Fibroblast of lung (primary cell): ENCODE measurements at regions not wholly inside any gene's neighbourhood (a gene's known extent, or its start where the extent isn't known, plus 50 kb on each side); places are given as distances from the start of the nearest gene placed in this dataset.

Source experiments
- EZH2 ChIP-seq: IDR thresholded peaks from 2 replicates; pipeline ENCODE4 v1.5.1; 2012; ENCODE audit warnings: low read length, control low read depth, mild to moderate bottlenecking; ENCODE audit errors: missing control alignments
- TF ChIP-seq, protein P1 (sequence below), 2 donors: IDR thresholded peaks in 1 of 2; conservative IDR thresholded peaks in 1 of 2; 1 replicate in 1 of 2; 2 replicates in 1 of 2; pipeline ENCODE4 v1.5.1; 2011 to 2012; ENCODE audit warnings: low read length in 2 of 2, control low read depth in 1 of 2, inconsistent platforms in 1 of 2, low read depth in 1 of 2, mild to moderate bottlenecking in 1 of 2

DNA sequence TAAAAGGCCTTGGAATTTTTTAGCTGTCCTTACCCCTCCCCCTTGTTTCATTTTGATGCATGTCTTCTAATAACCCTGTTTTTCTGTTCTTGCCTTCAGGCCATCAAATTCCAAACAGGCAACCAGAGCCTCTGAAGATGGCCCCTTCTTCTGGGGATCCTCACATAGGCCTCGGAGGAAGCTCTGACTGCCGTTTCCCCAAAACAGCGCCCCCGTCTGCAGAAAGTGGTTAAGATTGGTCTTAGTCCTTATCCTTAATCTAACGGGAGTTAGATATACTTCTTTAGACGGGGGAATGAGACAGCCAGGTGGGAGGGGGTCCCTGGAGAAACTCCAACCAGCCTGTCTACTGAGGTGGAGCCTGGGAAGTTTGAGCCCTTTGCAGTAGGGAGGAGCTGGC, 226.3 kb upstream of the ZNF608 start:
- TF ChIP-seq, protein P1, sequence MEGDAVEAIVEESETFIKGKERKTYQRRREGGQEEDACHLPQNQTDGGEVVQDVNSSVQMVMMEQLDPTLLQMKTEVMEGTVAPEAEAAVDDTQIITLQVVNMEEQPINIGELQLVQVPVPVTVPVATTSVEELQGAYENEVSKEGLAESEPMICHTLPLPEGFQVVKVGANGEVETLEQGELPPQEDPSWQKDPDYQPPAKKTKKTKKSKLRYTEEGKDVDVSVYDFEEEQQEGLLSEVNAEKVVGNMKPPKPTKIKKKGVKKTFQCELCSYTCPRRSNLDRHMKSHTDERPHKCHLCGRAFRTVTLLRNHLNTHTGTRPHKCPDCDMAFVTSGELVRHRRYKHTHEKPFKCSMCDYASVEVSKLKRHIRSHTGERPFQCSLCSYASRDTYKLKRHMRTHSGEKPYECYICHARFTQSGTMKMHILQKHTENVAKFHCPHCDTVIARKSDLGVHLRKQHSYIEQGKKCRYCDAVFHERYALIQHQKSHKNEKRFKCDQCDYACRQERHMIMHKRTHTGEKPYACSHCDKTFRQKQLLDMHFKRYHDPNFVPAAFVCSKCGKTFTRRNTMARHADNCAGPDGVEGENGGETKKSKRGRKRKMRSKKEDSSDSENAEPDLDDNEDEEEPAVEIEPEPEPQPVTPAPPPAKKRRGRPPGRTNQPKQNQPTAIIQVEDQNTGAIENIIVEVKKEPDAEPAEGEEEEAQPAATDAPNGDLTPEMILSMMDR (conservative IDR thresholded peaks at IDR 0.05 in 1 of 2, IDR thresholded peaks at IDR 0.05 in 1 of 2; ENCODE audit: low read depth in 1 of 2, low read length in 2 of 2), result no peak
- TF ChIP-seq EZH2, result no peak
